H1 (cell line): ENCODE measurements at regions not wholly inside any gene's neighbourhood (a gene's known extent, or its start where the extent isn't known, plus 50 kb on each side); places are given as distances from the start of the nearest gene placed in this dataset.

Experiments used
- CHD1 ChIP-seq: IDR thresholded peaks from 2 replicates; pipeline ENCODE4 v1.6.1; 2012; ENCODE audit warnings: low read depth, low read length, improper control_type of control experiment
- CTBP2 ChIP-seq: IDR thresholded peaks from 2 replicates; pipeline ENCODE4 v1.7.0; 2011; ENCODE audit warnings: borderline replicate concordance, mild to moderate bottlenecking, moderate library complexity, mixed read lengths, low read length; ENCODE audit not compliant: insufficient read depth, insufficient read length
- EP300 ChIP-seq, 2 experiments: IDR thresholded peaks; 1 replicate in 1 of 2; 2 replicates in 1 of 2; pipeline ENCODE4 v1.6.1; 2011 to 2012; ENCODE audit warnings: low read depth in 2 of 2, low read length in 2 of 2, mild to moderate bottlenecking in 2 of 2, borderline replicate concordance in 1 of 2, inconsistent platforms in 1 of 2, moderate library complexity in 1 of 2
- FOSL1 ChIP-seq: IDR thresholded peaks from 2 replicates; pipeline ENCODE4 v1.6.1; 2011; ENCODE audit warnings: mild to moderate bottlenecking, low read depth, low read length, moderate library complexity; ENCODE audit not compliant: insufficient read depth
- KDM4A ChIP-seq: IDR thresholded peaks from one replicate; pipeline ENCODE4 v1.7.1; 2012; ENCODE audit warnings: low read depth, mild to moderate bottlenecking, moderate library complexity, low read length, inconsistent platforms; ENCODE audit not compliant: severe bottlenecking
- NRF1 ChIP-seq: IDR thresholded peaks from 2 replicates; pipeline ENCODE4 v1.6.1; 2011; ENCODE audit warnings: mild to moderate bottlenecking, low read depth, low read length, improper control_type of control experiment
- POU5F1 ChIP-seq: IDR thresholded peaks from 2 replicates; pipeline ENCODE4 v1.6.1; 2011; ENCODE audit warnings: low read depth, mild to moderate bottlenecking, low read length, moderate library complexity
- SP1 ChIP-seq: IDR thresholded peaks from 2 replicates; pipeline ENCODE4 v1.6.1; 2011; ENCODE audit warnings: low read depth, low read length
- SP2 ChIP-seq: IDR thresholded peaks from 2 replicates; pipeline ENCODE4 v1.6.1; 2012; ENCODE audit warnings: mild to moderate bottlenecking, low read length, inconsistent platforms
- SUZ12 ChIP-seq: fragments of 200-600 bp; sonication (generic); IDR thresholded peaks from 2 replicates; pipeline ENCODE4 v1.6.1; 2012; ENCODE audit warnings: mild to moderate bottlenecking, inconsistent platforms, low read length, moderate library complexity, mixed read lengths
- TBP ChIP-seq: IDR thresholded peaks from 2 replicates; pipeline ENCODE4 v1.6.1; 2011; ENCODE audit warnings: low read depth, low read length, improper control_type of control experiment
- TCF12 ChIP-seq: IDR thresholded peaks from 2 replicates; pipeline ENCODE4 v1.6.1; 2011; ENCODE audit warnings: low read depth, mild to moderate bottlenecking, low read length
- TEAD4 ChIP-seq: IDR thresholded peaks from 2 replicates; pipeline ENCODE4 v1.6.1; 2012; ENCODE audit warnings: low read depth, low read length, inconsistent platforms, mixed read lengths
- TF ChIP-seq, protein P1 (sequence below), 3 experiments: IDR thresholded peaks; 1 replicate in 2 of 3; 2 replicates in 1 of 3; pipeline versions ENCODE4 v1.5.1 to v1.6.1; 2011; ENCODE audit warnings: low read length in 3 of 3, mild to moderate bottlenecking in 3 of 3, inconsistent platforms in 2 of 3, low read depth in 1 of 3, moderate library complexity in 1 of 3; ENCODE audit not compliant: insufficient read depth in 1 of 3; ENCODE audit errors: control extremely low read depth in 1 of 3

- TF ChIP-seq, protein P1, sequence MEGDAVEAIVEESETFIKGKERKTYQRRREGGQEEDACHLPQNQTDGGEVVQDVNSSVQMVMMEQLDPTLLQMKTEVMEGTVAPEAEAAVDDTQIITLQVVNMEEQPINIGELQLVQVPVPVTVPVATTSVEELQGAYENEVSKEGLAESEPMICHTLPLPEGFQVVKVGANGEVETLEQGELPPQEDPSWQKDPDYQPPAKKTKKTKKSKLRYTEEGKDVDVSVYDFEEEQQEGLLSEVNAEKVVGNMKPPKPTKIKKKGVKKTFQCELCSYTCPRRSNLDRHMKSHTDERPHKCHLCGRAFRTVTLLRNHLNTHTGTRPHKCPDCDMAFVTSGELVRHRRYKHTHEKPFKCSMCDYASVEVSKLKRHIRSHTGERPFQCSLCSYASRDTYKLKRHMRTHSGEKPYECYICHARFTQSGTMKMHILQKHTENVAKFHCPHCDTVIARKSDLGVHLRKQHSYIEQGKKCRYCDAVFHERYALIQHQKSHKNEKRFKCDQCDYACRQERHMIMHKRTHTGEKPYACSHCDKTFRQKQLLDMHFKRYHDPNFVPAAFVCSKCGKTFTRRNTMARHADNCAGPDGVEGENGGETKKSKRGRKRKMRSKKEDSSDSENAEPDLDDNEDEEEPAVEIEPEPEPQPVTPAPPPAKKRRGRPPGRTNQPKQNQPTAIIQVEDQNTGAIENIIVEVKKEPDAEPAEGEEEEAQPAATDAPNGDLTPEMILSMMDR (IDR thresholded peaks at IDR 0.05; ENCODE audit: control extremely low read depth in 1 of 3, insufficient read depth in 1 of 3, low read depth in 1 of 3, low read length in 3 of 3) = no peak
- TF ChIP-seq SUZ12 (no peak), FOSL1 (no peak), TEAD4 (peak; percentile 93), SP1 (peak; percentile 98), SP2 (no peak), NRF1 (no peak), CTBP2 (no peak), CHD1 (no peak), EP300 (IDR thresholded peaks at IDR 0.05; ENCODE audit: borderline replicate concordance in 1 of 2, low read depth in 2 of 2, low read length in 2 of 2) (peak in 1 of 2 experiments; percentile 90; a peak in 1 of 3 replicates), KDM4A (peak; percentile 27), TCF12 (0 out of 2 replicates have a peak, but pooled peaks have one; percentile 59), TBP (no peak), POU5F1 (0 out of 2 replicates have a peak, but pooled peaks have one; percentile 33)
Measured at GRCh38 chr3:176916777-176917176, 280.5 kb downstream of the TBL1XR1 start (continued).
